ENCODE measurements at regions not wholly inside any gene's neighbourhood (a gene's known extent, or its start where the extent isn't known, plus 50 kb on each side); places are given as distances from the start of the nearest gene placed in this dataset.

DNA sequence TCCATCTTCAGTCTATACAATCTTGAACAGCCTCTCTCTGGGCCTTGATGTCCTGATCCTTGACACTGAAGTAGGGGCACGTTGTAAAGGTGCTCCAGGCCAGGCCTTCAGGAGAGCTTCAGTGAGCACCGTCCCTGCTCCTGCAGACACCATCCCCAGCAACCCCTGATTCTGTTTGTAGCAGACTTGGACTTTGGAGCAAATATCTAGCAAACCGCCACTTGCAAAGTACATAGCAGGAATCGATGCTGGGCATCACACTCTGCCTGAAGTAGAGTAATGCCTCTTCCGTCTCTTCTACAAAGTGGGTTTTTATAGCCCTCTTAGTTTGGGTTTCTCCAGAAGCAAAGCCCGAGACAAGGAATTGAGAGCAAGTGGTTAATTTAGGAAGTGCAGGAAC is 169.1 kb downstream of the SALL1 start:
- TF ChIP-seq, protein P1, sequence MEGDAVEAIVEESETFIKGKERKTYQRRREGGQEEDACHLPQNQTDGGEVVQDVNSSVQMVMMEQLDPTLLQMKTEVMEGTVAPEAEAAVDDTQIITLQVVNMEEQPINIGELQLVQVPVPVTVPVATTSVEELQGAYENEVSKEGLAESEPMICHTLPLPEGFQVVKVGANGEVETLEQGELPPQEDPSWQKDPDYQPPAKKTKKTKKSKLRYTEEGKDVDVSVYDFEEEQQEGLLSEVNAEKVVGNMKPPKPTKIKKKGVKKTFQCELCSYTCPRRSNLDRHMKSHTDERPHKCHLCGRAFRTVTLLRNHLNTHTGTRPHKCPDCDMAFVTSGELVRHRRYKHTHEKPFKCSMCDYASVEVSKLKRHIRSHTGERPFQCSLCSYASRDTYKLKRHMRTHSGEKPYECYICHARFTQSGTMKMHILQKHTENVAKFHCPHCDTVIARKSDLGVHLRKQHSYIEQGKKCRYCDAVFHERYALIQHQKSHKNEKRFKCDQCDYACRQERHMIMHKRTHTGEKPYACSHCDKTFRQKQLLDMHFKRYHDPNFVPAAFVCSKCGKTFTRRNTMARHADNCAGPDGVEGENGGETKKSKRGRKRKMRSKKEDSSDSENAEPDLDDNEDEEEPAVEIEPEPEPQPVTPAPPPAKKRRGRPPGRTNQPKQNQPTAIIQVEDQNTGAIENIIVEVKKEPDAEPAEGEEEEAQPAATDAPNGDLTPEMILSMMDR (IDR thresholded peaks at IDR 0.05; ENCODE audit: insufficient read depth, low read depth, low read length) = no peak
- CTCF ChIA-PET = no interaction called here

DNA sequence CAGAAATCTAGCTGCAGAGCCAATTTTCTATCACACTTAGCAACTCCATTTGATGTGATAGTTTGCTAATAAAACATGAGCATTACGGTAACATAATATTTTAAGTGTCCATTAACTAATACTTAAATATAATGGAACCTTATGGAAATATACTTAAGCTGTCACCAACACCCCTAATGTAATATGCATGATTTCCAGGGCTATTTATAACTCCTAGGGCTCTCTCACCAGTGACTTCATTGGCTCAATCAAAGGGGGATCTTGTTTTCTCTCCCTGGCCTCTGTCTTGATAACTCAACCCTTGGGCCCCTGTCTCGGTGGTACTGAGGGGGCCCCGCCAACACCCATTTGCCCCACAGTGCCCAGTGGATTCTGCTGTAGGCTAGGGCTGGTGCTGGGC is 170.4 kb downstream of the SALL1 start:
- no peak for DNase-seq (ENCODE audit: low read depth)
- H3K27me3 ChIP-seq (ENCODE audit: control insufficient read depth, insufficient read depth, low read length) = no peaks in the 10 kb centered on the region
- ChIA-PET POLR2A (no interaction called here), CTCF (no interaction called here)
- TF ChIP-seq, protein P1 (IDR thresholded peaks at IDR 0.05; ENCODE audit: insufficient read depth, low read depth, low read length) = no peak
- no peak overlapping the region for H3K4me3 ChIP-seq (ENCODE audit: low read depth, low read length)
- H3K36me3 ChIP-seq (ENCODE audit: control insufficient read depth, insufficient read depth, low read length) = no peaks in the 10 kb centered on the region

More for the DNA sequence above, 169.1 kb downstream of the SALL1 start:
- Histone ChIP-seq H3K36me3 (ENCODE audit: control insufficient read depth, insufficient read depth, low read length) (no peaks in the 10 kb centered on the region), H3K27me3 (ENCODE audit: control insufficient read depth, insufficient read depth, low read length) (no peaks in the 10 kb centered on the region), H3K4me3 (ENCODE audit: low read depth, low read length) (no peak overlapping the region)
- POLR2A ChIA-PET = no interaction called here
- no peak for DNase-seq (ENCODE audit: low read depth)

DNA sequence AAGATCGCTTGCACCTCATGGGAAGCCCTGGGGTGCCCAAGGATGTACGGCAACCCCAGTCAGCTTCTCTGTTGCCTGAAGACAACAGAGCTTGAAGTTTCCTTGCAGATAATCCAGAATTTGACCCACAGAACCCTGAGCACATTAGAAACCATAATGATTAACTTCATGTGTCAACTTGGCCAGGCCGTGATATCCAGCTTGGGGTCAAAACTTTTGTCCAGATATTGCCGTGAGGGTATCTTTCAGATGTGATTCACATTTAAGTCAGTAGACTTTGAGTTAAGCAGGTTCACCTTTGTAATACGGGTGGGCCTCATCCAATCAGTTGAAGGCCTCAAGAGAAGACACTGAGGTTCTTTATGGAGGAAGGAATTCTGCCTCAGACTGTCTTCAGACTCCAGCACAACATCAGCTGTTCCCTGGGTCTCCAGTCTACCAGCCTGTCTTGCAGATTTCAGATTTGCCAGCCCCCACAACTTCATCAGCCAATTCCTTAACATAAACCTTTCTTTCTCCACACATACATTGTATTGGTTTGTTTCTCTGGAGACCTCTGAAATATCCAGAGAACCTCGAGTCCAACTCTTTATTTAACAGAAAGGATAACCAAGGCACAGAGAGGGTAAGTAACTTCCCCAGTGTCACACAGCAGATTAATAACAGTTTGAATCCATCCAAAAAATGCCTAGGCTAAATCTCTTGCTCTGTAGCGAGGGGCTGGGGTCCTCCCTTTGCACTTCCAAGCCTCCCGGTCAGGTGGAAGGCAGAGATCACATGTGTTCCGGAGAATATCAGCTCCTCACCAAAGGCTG is 171.1 kb downstream of the SALL1 start:
- ChIA-PET CTCF (interaction anchor here (0.6 kb wide), 1 partner anchor 23 kb away, joined by 3 read pairs; no protein-coding TSS in a partner anchor), POLR2A (no interaction called here)
- DNase-seq (ENCODE audit: low read depth) = no peak
- TF ChIP-seq, protein P1 (IDR thresholded peaks at IDR 0.05; ENCODE audit: insufficient read depth, low read depth, low read length) = no peak
- H3K27me3 ChIP-seq (ENCODE audit: control insufficient read depth, insufficient read depth, low read length) = no peaks in the 10 kb centered on the region
- no peak overlapping the region for H3K4me3 ChIP-seq (ENCODE audit: low read depth, low read length)
- no peaks in the 10 kb centered on the region for H3K36me3 ChIP-seq (ENCODE audit: control insufficient read depth, insufficient read depth, low read length)

- POLR2A ChIA-PET = no interaction called here
- TF ChIP-seq, protein P1 (IDR thresholded peaks at IDR 0.05; ENCODE audit: insufficient read depth, low read depth, low read length) = no peak
- DNase-seq (ENCODE audit: low read depth) = no peak
- CTCF ChIA-PET = no interaction called here
- Histone ChIP-seq H3K27me3 (ENCODE audit: control insufficient read depth, insufficient read depth, low read length) (no peaks in the 10 kb centered on the region), H3K36me3 (ENCODE audit: control insufficient read depth, insufficient read depth, low read length) (no peaks in the 10 kb centered on the region), H3K4me3 (ENCODE audit: low read depth, low read length) (no peak overlapping the region)
Observed at GRCh38 chr16:50977138-50977537, 173.9 kb downstream of the SALL1 start.

DNA sequence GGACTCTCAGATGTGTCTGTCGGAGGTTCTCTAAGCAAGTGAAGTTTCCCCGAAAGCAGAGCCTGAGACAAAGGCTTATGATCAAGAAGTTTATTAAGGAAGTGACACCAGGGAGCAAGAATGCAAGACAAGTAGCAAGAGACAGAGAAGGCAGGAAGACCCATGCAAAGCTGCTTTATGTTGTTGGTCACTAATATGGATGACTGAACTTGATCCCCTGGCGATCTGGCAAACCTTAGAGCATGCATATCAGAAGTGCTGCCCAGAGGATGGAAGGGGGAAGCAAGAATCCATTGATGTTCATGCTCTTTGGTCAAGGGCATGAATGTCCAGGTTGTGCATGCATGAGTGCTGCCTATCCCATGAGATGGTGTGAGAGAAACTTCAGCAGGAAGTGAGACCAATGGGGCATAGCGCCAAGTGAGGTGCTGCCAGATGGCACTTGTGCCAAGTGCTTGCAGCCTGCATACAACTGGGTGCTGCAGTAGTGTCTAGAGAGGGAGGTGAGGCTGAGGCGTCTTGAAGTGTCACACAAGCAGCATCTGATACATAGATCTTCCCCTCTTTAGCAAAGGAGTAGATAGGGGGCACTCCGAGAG is 176.5 kb downstream of the SALL1 start:
- ChIA-PET CTCF (no interaction called here), POLR2A (no interaction called here)
- Histone ChIP-seq H3K36me3 (ENCODE audit: control insufficient read depth, insufficient read depth, low read length) (no peaks in the 10 kb centered on the region), H3K27me3 (ENCODE audit: control insufficient read depth, insufficient read depth, low read length) (no peaks in the 10 kb centered on the region), H3K4me3 (ENCODE audit: low read depth, low read length) (no peak overlapping the region)
- no peak for DNase-seq (ENCODE audit: low read depth)
- TF ChIP-seq, protein P1 (IDR thresholded peaks at IDR 0.05; ENCODE audit: insufficient read depth, low read depth, low read length) = no peak
